GM19463 (cell line): ENCODE measurements at regions not wholly inside any gene's neighbourhood (a gene's known extent, or its start where the extent isn't known, plus 50 kb on each side); places are given as distances from the start of the nearest gene placed in this dataset.
A peak's percentile ranks its signal among the peaks of the same experiment; 100 is the strongest.

Experiments
- ATAC-seq: cut with Tn5 transposase; IDR thresholded peaks from one replicate; pipeline ENCODE4 v1.9.1; 2021; ENCODE audit warnings: mild to moderate bottlenecking, moderate library complexity; ENCODE audit not compliant: unreplicated experiment

DNA sequence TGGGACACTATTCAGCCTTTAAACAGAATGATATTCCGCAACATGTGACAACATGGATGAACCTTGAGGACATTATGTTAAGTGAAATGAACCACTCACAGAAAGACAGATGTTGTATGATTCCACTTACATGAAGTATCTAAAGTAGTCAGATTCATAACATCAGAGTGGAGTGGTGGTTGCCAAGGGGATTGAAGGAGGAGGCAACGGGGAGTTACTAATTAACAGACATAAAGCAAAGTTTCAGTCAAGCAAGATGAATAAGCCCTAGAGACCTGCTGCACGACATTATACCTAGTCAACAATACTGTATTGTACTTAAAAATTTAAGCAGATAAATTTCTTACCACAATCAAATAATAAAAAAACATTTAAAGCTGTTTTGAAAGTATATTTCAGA lies 105.0 kb upstream of the NR0B1 start:
- ATAC-seq, result peak; percentile 91

DNA sequence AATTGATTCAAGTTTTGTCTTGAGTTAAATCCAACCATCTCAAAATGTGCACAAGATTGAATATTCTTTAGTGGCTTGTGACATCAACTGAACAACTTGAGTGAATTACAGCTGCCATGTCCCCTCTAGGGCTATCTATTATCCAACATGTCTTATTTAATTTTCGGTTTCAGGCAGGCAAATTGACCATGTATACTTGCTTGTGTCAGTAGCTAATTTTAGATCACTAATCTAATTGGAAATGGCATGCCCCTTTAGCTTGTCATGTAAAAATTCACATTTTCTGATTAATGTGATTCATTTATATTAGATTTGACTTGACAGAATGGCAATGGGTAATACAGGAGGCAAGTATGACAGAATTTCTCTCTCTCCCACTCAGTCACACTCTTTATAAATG lies 93.2 kb upstream of the NR0B1 start:
- ATAC-seq, result no peak

DNA sequence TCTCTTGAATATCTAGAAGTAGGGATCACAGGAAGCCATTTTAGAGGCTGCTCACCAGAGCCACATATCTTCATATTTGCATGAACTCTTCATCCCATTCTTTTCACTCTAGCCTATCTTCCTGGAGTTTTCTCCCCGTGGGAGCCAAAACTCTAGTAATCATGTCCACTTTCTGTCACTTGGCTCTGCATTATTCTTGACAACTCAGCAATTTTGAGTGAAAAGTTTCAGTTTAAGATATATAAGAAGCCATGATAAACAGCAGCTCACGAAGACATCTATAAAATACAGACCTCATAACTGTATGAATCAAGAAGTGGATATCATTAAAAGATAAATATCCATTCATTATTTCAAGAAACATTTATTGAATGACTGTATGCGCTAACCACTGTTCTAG lies 79.1 kb upstream of the NR0B1 start:
- ATAC-seq, result no peak

DNA sequence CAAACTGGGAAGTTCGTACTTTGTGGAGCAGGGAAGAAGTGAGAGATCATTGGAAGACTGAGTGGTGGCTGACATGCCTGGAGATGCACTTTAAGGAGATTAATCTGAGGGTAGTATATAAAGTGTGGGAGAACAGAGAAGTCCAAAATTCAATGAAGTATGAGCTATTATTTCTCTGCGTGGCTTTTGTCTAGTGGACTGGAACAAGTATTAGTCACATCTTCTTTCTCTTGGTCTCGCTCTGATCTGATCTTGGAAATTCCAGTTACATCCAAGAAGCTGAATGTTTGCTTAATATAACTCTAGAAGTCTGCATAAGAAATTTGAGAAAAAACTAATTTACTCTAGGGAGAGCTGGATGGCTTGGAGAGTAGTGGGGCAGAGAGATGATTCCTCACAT lies 64.8 kb upstream of the NR0B1 start:
- peak; percentile 7 for ATAC-seq

DNA sequence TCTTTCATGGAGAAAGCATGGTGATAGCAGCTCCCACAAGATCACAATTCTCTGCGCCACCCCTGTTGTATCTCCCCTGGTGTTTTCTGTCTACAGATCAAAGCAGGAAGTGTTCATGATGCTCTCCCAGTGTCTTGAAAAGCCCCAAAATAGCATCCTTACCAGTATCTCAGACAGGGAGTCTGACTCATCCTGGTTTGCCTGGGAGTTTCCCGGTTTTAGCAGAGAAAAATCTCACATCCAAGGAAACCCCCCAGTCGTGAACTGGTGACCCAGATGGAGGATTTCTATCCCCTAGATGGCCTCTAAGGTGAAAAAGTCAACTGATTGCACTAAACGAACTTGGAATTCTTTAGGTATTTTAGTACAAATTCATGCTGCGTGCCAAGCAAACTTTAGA lies 64.3 kb upstream of the NR0B1 start:
- ATAC-seq, result peak; percentile 45

DNA sequence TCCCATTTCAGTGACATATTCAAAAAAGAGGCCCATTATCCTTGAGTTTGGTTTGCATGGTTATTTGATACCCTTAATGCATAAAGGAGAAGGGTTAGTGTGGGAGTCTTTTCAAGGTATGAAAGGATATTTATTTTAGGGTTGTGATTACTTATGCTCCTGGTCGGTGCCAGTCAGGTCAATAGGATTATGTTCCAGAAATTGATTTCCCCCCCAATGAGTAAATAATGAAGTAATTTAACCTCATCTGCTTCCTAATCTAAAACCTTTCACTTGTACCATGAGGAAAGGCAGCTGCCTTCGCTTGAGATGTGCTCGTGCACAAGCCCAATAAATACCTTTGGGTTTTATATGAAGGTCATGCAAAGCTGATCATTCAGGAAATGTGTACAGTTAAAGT lies 55.0 kb upstream of the NR0B1 start:
- ATAC-seq, result no peak
